ENCODE measurements at regions not wholly inside any gene's neighbourhood (a gene's known extent, or its start where the extent isn't known, plus 50 kb on each side); places are given as distances from the start of the nearest gene placed in this dataset.
"Not testable (repeated sequence)": the region's sequence is repeated elsewhere in the genome, so short reads cannot be mapped to it uniquely, and the experiment has no call there.

GRCh38 chr15:84153655-84154140, 81.9 kb upstream of the GOLGA6L4 start:
- not testable (repeated sequence) for DNase-seq

DNA sequence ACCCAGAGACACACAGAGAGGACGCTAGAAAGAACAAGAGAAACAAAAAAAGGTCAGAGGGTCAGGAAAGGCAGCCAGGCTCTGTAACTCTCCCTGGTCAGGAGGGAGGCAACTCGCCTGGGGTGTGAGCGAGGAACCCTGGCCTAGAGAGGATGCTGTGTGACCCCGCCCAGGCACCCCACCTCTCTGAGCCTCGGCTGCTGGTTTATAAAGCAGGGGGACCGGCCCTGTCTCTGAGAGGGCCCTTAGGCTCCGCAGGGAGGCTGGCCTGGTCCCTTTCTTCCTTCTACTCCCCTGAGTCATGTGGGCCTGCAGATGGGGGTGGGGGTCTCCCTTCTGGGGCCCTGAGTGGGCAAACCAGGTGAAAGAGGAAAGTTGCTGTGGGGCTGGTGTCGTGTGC, 81.3 kb upstream of the GOLGA6L4 start:
- DNase-seq = not testable (repeated sequence)

GRCh38 chr15:84154787-84155186, 80.8 kb upstream of the GOLGA6L4 start:
- not testable (repeated sequence) for DNase-seq

DNA sequence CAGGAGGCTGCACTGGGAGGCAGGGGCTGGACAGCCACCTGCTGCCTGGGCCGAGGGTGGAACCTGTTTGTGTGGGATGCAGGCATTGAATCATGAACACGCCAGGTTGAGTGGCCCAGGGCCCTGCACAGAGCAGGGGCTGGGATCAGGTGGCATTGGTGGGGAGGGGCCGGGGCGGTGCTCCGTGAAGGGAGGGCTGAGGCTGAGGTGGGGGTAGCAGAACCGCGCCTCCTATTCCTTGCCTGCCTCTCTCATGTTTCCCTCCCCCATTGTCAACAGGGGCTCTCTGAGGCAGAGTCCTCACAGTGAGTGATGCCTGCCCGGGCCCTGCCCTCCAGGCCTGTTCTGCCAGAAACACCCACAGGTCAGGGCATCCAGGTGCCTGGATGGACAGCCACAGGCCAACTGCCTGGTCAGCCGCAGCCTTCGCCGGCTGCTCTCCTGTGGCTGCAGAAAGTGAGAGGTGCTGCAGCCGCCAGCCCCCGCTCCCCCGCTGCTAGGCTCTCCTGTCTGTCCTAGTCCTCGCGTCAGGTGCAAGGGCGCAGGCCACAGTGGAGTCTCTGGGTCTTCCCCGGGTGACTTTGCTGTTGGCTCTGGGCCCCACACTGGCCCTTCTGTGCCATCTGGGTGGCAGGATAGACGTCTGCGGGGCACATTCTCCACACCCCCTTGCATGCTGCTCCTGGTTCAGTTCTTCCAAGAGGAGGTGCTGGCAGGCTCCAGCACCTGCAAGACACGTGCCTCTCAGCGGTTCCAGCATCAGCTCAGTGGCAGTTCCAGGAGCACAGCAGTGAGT, 79.6 kb upstream of the GOLGA6L4 start:
- not testable (repeated sequence) for DNase-seq

DNA sequence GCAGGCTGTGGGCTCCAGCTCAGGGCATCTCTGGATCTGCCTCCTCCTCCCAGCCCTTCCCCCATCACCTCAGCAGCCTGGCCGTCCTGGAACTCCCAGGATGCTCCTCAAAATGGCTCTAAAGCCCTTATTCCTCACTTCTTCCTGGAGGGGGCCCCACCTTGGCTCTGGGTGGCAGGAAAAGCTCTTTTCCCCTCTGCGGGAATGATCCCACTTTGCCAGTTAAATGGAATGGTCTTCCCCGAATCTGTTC, 79.1 kb upstream of the GOLGA6L4 start:
- not testable (repeated sequence) for DNase-seq

GRCh38 chr15:84157056-84157632, 78.4 kb upstream of the GOLGA6L4 start:
- not testable (repeated sequence) for DNase-seq

GRCh38 chr15:84157857-84158256, 77.7 kb upstream of the GOLGA6L4 start:
- not testable (repeated sequence) for DNase-seq

DNA sequence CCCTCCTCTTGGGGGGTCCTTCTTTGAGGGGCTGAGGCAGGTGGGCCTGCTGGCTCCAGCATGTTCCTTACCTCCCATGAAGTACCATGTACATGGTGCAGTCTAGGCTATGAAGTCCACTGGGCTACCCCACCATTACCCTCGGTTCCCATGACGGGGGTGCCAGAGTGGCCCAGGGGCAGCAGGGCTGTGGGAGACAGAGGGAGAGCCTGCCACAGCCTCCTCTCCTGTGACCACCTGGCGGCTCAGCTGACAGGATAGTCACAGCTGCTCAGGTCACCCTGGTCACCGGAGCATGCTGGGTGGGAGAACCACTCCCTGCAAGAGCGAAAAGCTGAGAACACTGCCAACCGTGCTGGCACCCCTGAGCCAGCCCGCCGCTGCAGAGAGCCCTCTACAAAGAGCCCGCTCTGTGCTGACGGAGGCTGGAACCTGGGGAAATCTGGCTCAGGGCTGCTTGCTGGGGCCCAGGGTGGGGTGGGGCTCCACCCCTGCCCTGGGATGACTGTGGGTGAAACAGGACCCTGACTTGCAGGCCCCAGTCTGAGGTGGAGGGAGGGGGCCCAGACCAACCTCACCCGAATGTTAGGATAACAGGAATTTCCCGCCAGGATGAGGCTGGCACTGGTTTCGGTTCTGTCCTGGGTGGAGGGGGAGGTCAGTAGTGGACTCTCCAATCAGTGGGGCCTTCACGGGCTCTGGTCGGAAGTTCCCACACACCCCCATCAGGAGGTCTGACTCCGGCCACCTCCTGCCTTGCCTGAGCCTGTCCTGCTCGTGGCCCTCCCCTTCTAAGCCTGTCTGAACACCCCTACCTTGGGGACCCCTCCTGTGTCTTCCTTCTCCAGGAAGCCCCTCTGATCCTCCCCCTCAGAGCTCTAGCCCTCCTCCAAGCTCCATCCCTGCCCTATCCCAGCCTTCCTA, 76.0 kb upstream of the GOLGA6L4 start:
- DNase-seq = not testable (repeated sequence)

DNA sequence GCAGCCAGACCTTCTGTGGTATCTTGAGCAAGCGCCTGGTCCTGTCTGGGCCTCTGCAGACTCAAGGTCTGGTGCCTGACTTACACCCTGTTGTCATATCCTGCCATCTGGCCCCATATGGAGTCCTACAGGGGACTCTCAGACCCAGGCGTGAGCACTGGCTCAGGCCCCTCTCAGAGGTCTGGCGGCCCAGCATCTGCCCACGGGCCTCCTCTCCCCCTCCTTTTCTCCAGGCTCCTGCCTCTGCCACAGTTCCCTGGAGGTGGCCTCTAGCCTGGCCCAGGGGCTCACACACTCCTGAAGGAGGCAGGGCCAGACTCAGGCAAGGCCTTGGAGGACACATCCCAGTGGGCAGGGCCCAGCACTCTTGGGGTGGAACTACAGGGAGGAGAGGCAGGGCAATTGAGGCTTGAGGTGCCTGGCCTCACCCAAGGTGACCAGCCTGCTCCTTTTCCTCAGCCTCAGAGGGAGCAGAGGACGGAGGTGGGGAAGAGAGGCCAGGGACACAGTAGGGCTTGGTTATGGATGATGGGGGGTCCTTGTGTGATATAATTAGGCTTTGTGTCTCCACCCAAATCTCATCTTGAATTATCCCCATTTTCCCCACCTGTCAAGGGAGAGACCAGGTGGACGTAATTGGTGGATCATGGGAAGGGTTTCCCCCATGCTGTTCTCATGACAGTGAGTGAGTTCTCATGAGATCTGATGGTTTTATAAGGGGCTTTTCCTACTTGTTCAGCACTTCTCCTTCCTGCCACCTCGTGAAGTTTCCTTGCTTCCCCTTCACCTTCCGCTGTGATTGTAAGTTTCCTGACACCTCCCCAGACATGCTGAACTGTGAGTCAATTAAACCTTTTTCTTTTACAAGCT, 70.9 kb upstream of the GOLGA6L4 start:
- DNase-seq = not testable (repeated sequence)

DNA sequence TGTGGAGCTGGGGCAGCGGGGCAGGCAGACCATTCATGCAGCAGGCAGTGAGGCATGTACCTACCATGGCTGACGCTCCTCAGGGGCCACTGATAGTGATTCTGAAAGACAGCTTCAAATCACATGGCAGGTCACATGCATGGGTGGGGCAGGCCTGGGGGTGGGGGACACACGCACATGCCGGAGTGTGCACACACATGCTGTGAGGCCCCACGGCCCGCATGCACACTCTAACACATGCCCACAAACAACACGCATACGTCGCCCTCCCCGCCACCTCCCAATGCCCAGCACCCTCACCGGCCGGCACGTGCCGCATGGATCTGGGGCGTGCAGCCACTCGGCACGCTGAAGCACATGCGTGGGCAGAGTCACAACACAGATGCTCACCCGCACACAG, 65.5 kb upstream of the GOLGA6L4 start:
- DNase-seq = not testable (repeated sequence)

DNA sequence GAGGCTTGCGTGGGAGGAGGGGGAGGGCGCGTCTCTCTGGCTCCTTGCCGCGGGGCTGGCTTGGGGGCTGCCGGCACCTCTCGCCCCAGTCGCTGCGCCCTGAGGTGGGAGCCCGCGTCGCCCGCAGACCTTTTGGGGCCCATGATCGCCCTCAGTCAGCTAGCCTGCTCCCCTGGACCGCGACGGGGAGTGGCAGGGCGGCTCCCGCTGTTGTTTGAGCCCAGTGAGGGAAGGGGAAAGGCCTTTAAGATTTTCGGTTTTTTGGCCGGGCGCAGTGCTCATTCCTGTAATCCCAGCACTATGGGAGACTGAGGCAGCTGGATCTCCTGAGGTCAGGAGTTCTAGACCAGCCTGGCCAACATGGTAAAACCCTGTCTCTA, 62.4 kb upstream of the GOLGA6L4 start:
- not testable (repeated sequence) for DNase-seq
